ENCODE measurements at regions not wholly inside any gene's neighbourhood (a gene's known extent, or its start where the extent isn't known, plus 50 kb on each side); places are given as distances from the start of the nearest gene placed in this dataset.

DNA sequence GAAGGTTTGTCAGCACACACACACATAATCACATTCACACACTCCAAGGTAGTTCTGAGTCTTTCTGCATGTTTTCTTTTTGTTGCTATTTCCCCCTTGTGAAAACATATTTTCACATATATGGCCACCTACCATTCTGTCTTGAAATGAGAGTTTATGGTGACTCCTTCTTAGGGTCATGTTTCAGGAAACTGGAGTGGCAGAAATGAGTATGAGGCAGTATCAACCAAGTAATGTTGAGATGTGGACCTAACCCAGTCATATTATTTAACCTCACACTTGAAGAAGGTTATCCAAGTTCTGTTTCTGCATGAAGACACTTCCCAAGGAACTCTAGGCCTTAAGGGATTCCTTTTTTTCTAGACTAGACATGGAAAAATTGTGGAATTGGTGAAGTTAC, 481.4 kb downstream of the ETS1 start:
- H3K27ac Mint-ChIP-seq (ENCODE audit: unreplicated experiment), result no peak overlapping the region

DNA sequence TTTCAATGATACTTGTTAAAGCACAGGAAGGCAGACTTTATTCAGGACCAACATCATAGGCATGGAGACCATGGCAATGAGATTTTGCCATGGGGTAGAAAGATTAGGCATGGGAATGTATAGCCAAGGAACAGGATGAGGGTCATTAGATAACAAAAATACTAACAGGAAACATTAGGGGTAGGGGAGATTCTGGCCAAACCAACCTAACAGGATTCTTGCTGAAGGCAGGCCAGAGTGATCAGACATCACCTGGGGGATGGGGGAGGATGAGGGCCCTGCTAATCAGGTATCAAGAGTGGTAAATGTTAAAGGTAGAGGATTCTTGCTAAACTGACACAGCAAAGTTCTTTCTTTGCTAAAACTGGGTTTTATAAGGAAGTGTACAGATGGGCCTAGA, 481.8 kb downstream of the ETS1 start:
- no peaks in the 10 kb centered on the region for H3K36me3 Mint-ChIP-seq (ENCODE audit: low read depth)
- TF ChIP-seq, protein P1, sequence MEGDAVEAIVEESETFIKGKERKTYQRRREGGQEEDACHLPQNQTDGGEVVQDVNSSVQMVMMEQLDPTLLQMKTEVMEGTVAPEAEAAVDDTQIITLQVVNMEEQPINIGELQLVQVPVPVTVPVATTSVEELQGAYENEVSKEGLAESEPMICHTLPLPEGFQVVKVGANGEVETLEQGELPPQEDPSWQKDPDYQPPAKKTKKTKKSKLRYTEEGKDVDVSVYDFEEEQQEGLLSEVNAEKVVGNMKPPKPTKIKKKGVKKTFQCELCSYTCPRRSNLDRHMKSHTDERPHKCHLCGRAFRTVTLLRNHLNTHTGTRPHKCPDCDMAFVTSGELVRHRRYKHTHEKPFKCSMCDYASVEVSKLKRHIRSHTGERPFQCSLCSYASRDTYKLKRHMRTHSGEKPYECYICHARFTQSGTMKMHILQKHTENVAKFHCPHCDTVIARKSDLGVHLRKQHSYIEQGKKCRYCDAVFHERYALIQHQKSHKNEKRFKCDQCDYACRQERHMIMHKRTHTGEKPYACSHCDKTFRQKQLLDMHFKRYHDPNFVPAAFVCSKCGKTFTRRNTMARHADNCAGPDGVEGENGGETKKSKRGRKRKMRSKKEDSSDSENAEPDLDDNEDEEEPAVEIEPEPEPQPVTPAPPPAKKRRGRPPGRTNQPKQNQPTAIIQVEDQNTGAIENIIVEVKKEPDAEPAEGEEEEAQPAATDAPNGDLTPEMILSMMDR (conservative IDR thresholded peaks at IDR 0.05), result no peak

More for the DNA sequence above, 481.4 kb downstream of the ETS1 start:
- Mint-ChIP-seq H3K36me3 (ENCODE audit: low read depth) (no peaks in the 10 kb centered on the region), H3K27me3 (ENCODE audit: low read depth) (no peaks in the 10 kb centered on the region), H3K4me3 (no peak overlapping the region), H3K4me1 (no peaks in the 10 kb centered on the region), H3K9me3 (peaks cover 3% of the 10 kb centered on the region)
- DNase-seq (ENCODE audit: low read depth, low spot score), result no peak
- TF ChIP-seq, protein P1 (conservative IDR thresholded peaks at IDR 0.05), result no peak

DNA sequence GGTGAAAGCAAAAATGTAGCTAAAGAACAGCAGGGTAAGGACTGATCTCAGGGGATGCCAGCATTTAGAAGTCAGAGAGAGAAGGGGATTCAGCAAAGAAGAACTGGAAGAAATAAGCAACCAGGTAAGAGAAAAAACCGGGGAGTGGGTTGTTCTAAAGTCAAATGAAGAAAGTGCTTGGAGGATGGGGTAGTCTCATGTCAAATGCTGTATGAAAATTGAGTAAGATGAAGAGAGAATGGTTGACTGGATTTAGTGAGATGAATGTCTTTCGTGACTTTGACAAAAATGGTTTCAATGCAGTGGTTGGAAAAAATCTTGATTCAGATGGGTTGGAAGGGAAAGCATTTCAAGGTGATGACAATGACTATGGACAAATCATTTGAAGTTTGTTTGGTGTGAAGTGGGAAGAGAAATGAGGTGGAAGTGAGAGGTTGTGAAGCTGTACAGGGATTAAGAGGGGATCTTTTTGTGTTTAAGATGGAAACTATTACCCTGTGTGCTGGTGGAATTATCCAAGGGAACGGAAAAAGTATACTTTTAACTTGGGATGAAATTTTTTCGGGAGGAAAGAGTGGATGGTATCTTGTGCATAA, 484.0 kb downstream of the ETS1 start:
- Mint-ChIP-seq H3K27ac (ENCODE audit: unreplicated experiment) (no peak overlapping the region), H3K4me1 (no peaks in the 10 kb centered on the region), H3K27me3 (ENCODE audit: low read depth) (no peaks in the 10 kb centered on the region), H3K9me3 (peaks cover 2% of the 10 kb centered on the region), H3K36me3 (ENCODE audit: low read depth) (no peaks in the 10 kb centered on the region), H3K4me3 (no peak overlapping the region)
- TF ChIP-seq, protein P1 (conservative IDR thresholded peaks at IDR 0.05), result no peak
- DNase-seq (ENCODE audit: low read depth, low spot score), result no peak

More for the DNA sequence above, 481.8 kb downstream of the ETS1 start:
- no peaks in the 10 kb centered on the region for H3K4me1 Mint-ChIP-seq
- no peak overlapping the region for H3K27ac Mint-ChIP-seq (ENCODE audit: unreplicated experiment)
- no peak for DNase-seq (ENCODE audit: low read depth, low spot score)
- H3K4me3 Mint-ChIP-seq, result no peak overlapping the region
- peaks cover 2% of the 10 kb centered on the region for H3K9me3 Mint-ChIP-seq
- no peaks in the 10 kb centered on the region for H3K27me3 Mint-ChIP-seq (ENCODE audit: low read depth)

DNA sequence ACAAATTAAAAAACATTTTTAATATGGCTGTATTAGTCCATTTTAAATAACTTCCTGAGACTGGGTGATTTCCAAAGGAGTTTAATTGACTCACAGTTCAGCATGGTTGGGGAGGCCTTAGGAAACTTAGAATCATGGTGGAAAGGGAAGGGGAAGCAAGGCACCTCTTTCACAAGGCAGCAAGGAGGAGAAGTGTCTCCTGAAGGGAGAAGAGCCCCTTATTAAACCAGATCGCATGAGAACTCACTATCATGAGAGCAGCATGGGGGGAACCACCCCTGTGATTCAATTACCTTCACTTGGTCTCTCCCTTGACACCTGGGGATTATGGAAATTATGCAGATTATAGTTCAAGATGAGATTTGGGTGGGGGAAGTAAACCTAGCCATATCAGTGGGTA, 488.6 kb downstream of the ETS1 start:
- no peaks in the 10 kb centered on the region for H3K27me3 Mint-ChIP-seq (ENCODE audit: low read depth)
- no peaks in the 10 kb centered on the region for H3K36me3 Mint-ChIP-seq (ENCODE audit: low read depth)
- TF ChIP-seq, protein P1 (conservative IDR thresholded peaks at IDR 0.05), result no peak
- H3K4me3 Mint-ChIP-seq, result no peak overlapping the region
- H3K27ac Mint-ChIP-seq (ENCODE audit: unreplicated experiment), result no peak overlapping the region
- H3K9me3 Mint-ChIP-seq, result no peaks in the 10 kb centered on the region
- no peak for DNase-seq (ENCODE audit: low read depth, low spot score)
- H3K4me1 Mint-ChIP-seq, result no peaks in the 10 kb centered on the region

DNA sequence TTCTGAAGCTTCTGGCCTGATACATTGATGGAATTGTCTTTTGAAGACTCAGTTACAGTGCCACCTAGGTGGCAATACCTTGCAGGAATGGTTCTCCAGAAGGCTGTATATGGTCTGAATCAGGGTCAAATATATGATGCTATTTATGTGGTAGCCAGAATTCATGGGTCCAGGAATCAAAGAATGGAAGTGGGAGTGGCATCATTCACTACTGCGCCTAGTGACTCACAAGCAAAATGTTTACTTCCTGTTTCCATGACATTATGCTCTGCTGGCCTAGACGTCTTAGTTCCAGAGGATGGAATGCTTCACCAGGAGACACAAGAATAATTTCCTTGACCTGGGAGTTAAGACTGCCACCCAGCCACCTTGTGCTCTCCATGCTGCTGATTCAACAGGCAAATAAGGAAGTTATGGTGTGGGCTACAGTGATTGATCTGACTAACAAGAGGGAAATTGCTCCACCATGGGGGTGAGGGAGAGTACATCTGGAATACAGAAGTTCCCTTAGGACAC, 491.8 kb downstream of the ETS1 start:
- TF ChIP-seq, protein P1 (conservative IDR thresholded peaks at IDR 0.05), result no peak
- Mint-ChIP-seq H3K27ac (ENCODE audit: unreplicated experiment) (no peak overlapping the region), H3K9me3 (no peaks in the 10 kb centered on the region), H3K4me1 (no peaks in the 10 kb centered on the region), H3K4me3 (no peak overlapping the region), H3K27me3 (ENCODE audit: low read depth) (no peaks in the 10 kb centered on the region), H3K36me3 (ENCODE audit: low read depth) (no peaks in the 10 kb centered on the region)
- no peak for DNase-seq (ENCODE audit: low read depth, low spot score)

All from neural crest cell (in vitro differentiated cells).